HG03103 (cell line): ENCODE measurements at regions not wholly inside any gene's neighbourhood (a gene's known extent, or its start where the extent isn't known, plus 50 kb on each side); places are given as distances from the start of the nearest gene placed in this dataset.
"Not testable (repeated sequence)": the region's sequence is repeated elsewhere in the genome, so short reads cannot be mapped to it uniquely, and the experiment has no call there.

Source experiments
- ATAC-seq: cut with Tn5 transposase; IDR thresholded peaks from one replicate; pipeline ENCODE4 v1.9.1; 2021; ENCODE audit warnings: low read depth; ENCODE audit not compliant: unreplicated experiment

- no peak for ATAC-seq
Measured at GRCh38 chr6:146980900-146981329, 223.3 kb upstream of the STXBP5 start.

DNA sequence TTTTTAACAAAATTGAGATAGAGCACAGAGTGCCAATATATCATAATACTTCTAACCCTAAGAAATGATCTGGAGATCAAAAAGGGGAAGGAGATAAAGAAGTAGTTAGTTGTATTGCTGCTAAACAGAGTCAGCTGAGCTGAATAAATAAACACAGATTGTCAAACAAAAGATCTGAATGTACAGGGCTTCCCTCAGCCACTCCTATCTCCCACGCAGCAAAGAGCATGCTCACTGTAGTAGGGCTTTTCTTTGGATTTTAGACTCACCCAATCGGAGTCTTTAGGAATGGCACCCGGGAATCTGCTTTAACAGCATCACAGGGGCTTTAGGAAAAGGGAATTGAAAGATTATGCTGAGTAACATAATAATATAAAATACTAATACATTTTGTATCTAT lies 222.2 kb upstream of the STXBP5 start:
- ATAC-seq, result no peak

DNA sequence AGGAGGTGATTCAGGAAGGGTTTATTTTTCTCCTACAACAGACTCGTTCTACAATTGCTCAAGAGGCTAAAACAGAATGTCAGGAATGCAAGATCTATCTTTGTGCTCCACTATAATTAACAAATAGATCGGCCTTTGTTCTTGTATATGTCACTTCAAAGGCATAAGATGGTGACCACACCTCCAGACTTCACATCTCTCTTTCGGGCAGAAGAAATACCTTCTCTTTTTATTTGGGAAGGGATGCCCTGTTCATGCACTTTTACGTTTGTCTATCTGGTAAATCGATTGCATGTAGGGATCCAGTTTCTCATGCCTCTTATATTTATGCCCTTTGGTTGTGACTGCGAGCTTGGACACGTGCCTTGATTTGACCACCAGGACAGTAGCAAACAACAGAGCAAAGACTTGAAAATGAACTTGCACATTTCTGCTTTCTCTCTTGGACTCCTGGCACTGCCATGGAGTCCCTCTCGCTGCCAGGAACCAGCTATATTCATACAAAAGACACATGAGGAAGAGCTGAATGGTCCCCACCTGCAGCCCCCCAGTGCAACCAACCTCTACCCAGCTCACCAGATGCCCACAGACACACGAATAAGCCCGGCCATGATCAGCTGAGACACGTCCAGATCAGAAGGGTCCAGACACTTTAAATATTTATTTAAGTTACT lies 219.8 kb upstream of the STXBP5 start:
- ATAC-seq, result no peak

- no peak for ATAC-seq
Measured at GRCh38 chr6:146985111-146985510, 219.1 kb upstream of the STXBP5 start.

DNA sequence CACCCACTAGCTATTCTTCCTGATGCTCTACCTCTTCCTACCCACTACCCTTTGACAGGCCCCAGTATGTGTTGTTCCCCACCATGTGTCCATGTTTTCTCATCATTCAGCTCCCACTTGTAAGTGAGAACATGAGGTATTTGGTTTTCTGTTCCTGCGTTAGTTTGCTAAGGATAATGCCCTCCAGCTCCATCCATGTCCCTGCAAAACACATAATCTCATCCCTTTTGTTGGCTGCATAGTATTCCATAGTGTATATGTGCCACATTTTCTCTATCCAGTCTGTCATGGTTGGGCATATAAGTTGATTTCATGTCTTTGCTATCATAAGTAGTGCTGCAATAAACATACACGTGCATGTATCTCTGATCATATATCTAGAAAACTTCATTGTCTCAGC lies 218.3 kb upstream of the STXBP5 start:
- no peak for ATAC-seq

GRCh38 chr6:146987938-146988337 lies 216.3 kb upstream of the STXBP5 start:
- not testable (repeated sequence) for ATAC-seq

GRCh38 chr6:146989860-146990259 lies 214.4 kb upstream of the STXBP5 start:
- no peak for ATAC-seq

DNA sequence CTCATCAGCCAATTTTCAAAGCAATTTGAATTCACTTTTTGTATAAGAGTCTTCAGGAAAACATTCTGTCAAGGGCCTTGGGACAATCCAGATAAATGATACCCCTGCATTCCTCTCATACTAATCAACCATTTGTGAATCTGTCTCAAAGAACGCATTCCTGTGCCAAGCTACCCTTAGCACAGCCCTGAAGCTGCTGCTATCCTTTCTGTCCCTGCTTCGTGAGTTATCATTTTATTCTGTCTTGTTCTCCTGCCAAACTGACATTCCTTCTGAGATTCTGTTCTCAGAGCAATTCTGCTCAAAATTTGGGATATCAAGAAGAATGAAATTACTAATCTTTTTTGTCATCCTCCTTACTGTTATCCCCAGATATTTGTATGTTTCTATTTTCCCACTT lies 213.9 kb upstream of the STXBP5 start:
- no peak for ATAC-seq

- ATAC-seq, result no peak
Measured at GRCh38 chr6:146990821-146991798, 213.1 kb upstream of the STXBP5 start.

DNA sequence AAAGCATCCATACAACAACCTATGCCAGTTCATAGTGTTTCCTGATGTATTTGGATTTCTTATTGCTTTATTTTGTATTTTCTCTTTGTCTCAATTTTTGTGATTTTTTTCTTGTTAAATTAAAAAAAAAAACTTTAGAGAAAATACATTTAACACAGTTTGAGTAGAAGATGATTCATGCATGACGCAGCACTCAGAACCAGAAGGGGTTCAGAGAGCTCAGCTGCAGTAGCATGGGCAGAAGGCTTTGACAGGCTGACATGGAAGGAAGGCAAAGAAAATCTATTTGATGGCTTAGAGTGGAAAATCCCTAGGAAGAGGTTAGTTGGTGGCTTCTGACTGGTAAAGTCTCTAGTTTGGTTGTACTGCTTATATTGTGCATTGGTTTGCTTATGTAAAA lies 207.2 kb upstream of the STXBP5 start:
- no peak for ATAC-seq

DNA sequence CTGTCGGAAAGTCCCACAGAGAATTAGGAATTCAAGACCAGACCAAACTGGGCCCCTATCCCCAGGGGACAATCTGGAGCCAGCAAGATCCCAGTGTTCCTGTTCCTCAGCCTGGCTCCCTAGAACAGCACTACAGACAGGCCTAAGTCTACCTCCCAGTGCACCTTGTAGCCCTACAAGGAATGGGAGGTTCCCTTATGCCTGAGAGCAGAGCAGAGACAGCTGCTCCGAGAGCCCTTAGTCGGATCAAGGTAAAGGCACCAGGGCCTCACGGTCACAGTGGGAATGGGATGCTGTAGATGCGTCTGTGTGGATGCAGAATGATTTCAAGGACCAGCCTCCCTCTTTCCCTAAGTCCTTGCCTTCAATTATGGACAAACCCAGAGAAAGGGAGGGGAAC lies 204.5 kb upstream of the STXBP5 start:
- ATAC-seq, result no peak

DNA sequence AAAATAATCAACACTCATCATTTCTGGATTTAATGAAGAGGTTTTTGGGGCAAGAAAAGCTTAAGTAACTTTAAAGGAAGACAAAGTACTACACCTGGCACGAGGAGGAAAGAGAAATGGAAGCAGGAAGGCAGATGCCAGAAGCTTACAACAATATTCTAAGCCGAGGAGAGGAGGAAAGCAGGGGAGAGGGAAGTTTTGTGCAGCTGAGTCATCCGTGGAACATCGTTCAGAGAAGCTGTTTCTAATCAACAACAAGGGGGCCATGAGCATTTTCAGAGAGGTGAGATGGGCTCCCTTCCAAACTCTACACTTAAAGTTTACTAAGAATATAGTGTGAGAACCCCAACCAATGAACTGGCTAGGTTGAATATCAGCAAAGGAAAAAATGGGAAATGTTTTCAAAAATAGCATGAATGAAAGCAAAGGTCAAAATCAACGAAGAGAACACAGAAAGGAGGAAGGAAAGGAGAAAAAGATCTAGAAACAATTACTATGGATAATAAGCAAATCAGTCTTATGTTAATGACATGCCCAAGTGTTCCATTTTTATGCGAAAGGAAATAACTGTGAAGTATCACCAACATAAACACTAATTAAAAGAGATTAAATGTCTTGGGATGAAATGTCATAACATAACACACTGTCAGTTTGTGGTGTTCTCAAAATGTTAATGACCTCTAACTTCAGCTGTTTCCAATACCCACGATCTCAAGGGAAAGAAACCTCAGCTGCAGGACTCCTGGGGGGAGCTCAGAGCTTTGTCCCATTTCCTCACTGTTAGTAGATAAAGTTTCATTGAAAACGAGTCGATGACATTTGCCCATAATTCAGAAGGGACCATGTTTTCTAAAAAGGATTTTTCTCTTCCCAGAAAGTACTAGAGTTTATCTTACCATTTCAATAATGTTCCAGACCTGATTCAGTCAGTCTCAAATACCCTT lies 203.4 kb upstream of the STXBP5 start:
- no peak for ATAC-seq

GRCh38 chr6:147001621-147002020 lies 202.6 kb upstream of the STXBP5 start:
- no peak for ATAC-seq

DNA sequence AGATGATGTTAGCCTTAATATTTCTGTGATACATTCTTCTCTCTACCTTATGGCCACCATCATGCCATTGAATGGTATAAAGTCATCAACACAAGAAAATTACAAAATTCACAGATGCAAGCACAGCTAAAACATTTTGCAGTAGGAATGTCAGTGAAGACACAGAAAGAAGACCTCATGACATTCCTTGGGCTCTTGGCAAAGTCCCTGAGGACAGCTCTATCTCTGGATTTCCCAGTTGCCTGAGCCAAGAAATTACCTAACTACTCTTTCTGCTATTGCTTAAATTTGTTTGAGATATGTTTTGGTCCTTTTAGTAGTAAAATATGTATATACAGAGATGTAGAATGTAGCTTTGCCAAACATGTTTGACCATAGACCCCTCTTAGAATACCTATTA lies 201.0 kb upstream of the STXBP5 start:
- no peak for ATAC-seq

DNA sequence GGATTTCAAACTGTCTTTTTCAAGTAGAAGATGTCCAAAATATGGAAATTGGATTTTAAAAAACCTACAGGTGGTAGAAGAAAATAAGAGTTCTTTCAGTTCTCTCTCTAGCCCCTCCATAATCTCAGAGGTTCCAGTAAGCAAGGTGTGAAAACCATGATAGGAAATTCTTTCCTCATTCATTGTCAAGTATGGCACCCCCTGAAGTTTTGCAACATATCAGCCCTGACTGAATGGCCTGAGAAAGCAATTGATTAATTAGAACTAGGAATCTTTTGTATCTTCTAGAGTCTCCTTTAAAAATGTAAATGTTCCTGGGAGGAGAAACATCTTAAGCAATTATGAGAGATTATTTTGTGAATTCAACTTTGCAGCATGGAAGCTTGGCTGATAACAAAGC lies 198.7 kb upstream of the STXBP5 start:
- no peak for ATAC-seq

DNA sequence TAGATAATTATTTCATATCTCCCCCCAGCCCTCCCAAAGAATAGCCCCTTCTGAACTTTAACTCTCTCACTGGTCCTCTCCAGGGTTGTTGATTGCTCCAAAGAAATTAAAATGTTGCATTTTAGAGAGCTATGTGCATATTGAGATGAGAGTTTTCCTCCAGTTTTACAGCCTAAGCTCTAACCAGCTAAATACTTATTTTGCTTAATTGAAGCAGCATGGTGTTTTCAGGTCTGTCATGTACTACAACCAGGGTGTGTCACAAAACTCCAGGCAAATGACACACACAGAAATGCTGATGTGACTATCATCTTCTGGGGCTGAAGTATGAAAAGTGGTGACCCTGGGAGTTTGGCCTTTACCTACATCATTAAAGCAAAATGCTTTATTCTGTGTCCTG lies 196.8 kb upstream of the STXBP5 start:
- no peak for ATAC-seq

GRCh38 chr6:147009358-147009757 lies 194.9 kb upstream of the STXBP5 start:
- ATAC-seq, result no peak

DNA sequence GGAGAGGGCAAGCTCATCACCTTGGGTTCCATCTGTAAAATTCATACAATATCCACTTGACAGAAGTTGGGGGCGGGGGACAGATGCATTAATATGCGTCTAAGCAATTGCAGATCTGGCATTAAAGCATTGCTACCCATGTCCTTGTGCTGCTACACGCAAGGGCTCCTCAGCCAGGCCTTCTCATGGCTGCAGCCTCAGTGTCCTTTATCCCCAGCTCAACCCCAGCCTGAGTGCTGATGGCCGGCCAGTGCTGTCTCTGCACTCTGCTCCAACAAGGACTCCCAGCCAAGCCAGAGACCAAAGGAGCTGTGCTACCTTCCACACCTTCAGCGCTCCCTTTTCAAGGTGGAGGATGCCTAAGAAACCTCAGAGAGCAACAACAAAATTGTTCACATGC lies 188.5 kb upstream of the STXBP5 start:
- ATAC-seq, result no peak

- ATAC-seq, result no peak
Measured at GRCh38 chr6:147016440-147016839, 187.8 kb upstream of the STXBP5 start.

GRCh38 chr6:147017153-147017552 lies 187.1 kb upstream of the STXBP5 start:
- no peak for ATAC-seq

GRCh38 chr6:147019001-147019400 lies 185.2 kb upstream of the STXBP5 start:
- ATAC-seq, result no peak
